Left ventricle myocardium superior (tissue), 1 donor: ENCODE measurements at regions not wholly inside any gene's neighbourhood (a gene's known extent, or its start where the extent isn't known, plus 50 kb on each side); places are given as distances from the start of the nearest gene placed in this dataset.
"Not testable (repeated sequence)": the region's sequence is repeated elsewhere in the genome, so short reads cannot be mapped to it uniquely, and the experiment has no call there.

ENCODE experiments used
- ATAC-seq: fragments of 200-7000 bp; cut with Tn5 transposase; one replicate; pipeline ENCODE4 v1.9.1; 2020; ENCODE audit warnings: mild to moderate bottlenecking, moderate library complexity
- DNase-seq: peaks from one replicate; pipeline ENCODE4 v3.0.0-alpha.2; 2020
- intact Hi-C: fragments of 100-400 bp; cut with micrococcal nuclease; formaldehyde crosslinking; loops from one replicate; pipeline ENCODE4 v1.11.0; 2022
- donor health status: DM: no; HTN: yes; CAD: no; lungs with severe emphysema.

DNA sequence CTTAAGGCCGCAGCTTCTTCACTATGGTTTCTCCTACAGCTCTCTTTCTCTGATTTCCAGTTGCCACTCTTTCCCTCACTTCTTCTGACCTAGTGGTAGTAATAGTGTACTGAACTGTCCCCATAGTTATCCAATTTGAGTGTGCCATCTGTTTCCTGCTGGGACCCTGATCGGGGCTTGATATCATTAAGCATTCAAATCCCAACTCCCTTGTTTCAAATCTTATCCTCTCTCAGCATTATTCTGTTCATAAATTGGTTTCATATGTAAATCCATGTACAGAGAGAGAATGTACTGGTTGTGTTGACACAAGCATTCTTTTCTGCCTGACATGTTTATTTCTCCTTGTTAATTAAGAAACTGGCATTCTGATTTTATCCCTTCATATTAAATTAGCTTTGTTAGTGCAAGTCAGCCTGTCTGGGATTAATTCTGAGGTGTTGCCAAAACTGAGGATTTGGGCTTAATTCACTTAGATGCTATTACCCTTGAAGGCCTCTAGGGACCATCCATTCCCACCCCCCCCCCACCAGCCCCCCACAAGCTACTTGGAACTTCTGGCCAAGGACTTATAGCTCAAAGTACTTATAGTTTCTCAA lies 84.6 kb upstream of the PROKR2 start:
- DNase-seq (no peak), ATAC-seq (no peak)
- intact Hi-C loops: no loop called here

DNA sequence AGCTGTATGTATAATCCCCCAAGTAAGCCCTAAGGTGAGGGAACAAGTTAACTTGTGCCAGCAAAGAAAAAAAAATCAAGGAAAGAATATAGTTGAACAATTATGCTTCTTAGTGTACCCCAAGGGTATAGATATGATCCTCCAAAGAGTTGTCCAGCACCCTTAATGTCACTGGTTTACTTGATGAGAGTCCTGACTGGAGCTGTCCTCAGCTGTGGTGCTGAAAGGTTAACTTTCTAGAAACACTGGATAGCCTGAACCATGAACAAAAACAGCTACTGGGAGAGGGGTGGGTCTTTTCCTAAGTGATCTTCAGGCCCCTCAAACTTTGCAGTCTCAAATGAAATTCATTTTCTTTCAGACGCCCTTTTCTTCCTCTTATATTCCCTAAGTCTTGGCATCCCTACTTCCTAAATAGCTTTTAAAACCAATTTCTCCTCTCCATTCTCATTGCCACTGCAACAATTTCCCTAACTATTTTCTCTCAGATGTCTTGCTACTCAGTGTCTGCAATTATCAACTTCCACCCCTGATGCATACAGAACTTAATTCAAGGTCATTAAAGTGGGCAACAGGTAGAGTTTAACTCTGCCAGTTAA lies 83.5 kb upstream of the PROKR2 start:
- DNase-seq (no peak), ATAC-seq (no peak)
- intact Hi-C loops: no loop called here

DNA sequence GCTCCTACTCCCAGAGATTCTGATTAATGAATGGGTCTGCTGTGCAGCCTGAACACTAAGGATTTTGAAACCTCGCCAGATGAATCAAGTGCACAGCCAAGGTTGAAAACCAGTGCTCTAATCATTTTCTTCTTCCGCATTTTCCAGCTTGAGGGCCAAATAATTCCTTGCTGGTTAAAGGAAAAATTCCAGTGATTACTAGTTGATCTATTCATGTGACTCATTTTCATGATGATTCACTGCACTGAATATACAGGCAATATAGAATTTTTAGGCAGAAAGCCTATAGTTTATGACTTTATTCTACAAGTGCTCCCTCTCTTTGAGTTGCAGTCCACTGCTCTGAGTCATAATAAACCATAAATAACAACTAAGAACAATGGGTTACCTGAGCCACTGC lies 80.6 kb upstream of the PROKR2 start:
- ATAC-seq (no peak), DNase-seq (no peak)
- intact Hi-C loops: no loop called here

DNA sequence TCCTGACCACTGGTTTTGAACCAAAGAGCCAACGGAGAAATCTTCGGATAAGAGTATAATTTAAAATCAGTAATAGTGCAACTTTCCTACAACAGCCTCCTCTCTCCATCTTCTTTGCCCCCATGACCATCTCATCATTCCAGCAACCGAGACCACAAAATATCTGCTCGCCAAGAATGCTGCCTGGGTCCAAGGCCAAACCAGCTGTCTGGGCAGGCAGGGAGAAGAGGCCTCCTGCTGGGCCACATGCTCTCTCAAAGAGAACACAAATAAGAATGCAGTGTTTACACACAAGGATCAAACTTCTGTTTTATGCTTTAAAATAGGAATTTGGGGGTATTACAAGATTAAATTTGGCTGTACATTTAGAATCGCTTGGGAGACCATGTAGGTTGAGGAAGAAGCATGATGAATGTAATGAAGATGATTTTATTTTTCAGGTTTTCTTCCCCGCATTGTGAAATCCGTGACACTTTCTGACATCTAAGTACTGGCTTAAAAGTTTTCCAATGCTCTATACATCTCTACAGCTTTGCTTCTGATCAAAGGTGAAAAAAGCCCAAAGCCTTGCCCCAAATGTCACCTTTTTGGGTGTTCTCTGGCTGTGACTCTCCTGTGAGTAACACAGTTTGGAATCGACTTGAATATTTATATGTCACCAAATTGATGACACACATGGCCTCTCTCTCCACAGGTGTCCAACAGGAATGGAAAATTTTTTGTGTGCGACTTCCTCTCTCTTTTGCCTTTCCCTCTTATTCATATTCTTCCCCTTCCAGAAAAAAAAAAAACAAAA lies 79.4 kb upstream of the PROKR2 start:
- DNase-seq (no peak), ATAC-seq (no peak)
- intact Hi-C loops: no loop called here

DNA sequence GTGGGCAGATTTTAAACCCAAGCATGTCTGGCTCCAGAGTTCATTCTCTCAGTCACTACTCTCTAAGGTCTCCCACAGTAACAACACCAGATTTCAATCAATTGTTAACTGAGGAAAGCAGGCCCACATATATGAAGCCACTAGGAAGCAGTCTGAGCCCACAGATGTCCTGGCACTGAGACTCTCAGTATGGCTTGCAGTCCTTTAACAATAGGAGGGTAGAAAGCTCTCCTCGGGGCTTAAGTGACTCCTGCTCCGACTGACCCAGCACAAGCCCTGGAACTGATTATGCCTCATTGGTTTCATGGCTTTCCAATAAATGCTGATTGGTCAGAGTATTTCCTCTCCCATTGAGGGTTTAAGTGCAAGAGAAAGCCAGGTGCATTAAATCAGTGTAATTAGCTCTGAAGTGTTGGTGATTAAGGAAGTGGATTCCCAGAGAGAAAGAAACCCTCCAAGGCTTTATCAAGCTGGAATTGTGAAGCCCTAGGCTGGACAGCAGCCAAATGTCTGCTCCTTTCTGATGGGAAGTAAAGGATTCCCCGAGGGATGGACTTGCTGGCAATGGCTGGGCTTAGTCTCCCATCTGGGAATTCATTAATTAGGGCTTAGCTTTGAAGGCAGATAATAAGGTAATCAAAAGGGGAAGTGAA lies 76.6 kb upstream of the PROKR2 start:
- intact Hi-C loops: no loop called here
- DNase-seq (no peak), ATAC-seq (no peak)

DNA sequence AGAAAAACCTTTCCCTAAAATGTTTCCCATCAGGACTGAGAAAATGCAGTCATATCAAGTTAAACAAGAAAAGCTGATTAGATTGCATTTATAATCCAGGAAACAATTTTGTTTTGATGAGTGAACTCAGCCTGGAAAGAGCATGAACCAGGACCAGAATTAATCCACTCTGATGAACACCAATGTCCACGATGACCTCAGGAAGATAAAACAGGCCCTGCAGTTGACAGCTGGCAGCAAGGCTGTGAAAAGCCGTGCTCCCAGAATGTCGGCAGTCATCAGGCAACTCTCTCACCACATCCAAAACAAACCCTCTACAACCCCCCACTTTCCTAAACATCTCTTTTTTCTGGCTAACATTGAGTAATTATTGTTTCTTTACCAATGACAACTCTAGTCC lies 74.0 kb upstream of the PROKR2 start:
- DNase-seq: no peak
- ATAC-seq: no peak
- intact Hi-C loops: no loop called here

DNA sequence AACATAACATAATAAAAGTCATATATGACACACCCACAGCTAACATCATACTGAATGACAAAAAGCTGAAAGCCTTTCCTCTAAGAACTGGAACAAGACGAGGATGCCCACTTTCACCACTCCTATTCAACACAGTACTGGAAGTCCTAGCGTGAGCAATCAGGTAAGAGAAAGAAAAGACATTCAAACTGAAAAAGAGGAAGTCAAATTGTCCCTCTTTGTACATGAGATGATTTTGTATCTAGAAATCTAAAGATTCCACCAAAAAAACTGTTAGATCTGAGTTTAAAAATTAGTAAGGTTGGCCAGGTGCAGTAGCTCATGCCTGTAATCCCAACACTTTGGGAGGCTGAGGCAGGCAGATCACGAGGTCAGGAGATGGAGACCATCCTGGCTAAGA lies 70.1 kb upstream of the PROKR2 start:
- intact Hi-C loops, DNase-seq, ATAC-seq: not testable (repeated sequence)

DNA sequence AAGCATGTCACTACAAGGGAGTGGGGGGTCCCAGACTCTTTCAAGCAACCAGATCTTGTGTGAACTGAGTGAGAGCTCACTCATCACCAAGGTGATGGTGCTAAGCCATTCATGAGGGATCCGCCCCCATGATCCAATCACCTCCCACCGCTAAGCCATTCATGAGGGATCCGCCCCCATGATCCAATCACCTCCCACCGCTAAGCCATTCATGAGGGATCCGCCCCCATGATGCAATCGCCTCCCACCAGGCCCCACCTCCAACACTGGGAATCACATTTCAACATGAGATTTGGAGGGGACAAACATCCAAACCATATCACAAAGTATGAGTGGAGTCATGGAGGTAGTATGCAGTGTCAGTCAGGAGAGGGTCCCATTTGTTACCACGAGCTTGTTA lies 64.8 kb upstream of the PROKR2 start:
- ATAC-seq, DNase-seq, intact Hi-C loops: not testable (repeated sequence)

DNA sequence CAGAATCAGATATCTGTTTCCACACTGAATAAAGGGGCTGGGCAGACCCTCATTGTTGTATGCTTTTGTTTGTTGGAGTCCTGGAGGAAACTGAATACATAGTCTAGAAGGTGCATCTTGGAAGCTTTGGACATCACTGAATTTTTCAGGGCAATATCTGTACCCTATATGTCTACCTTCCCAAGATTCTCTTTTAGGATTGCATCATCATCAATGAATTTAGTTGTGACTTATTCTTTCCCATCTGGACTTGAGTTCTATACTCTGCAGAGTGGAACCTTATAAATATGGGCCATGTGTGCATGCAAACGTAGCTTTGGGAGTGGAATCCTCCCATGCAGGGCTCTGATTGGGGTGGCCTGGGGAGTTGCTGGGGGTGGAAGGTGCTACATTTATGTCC lies 60.7 kb upstream of the PROKR2 start:
- intact Hi-C loops: no loop called here
- DNase-seq: no peak
- ATAC-seq: no peak

DNA sequence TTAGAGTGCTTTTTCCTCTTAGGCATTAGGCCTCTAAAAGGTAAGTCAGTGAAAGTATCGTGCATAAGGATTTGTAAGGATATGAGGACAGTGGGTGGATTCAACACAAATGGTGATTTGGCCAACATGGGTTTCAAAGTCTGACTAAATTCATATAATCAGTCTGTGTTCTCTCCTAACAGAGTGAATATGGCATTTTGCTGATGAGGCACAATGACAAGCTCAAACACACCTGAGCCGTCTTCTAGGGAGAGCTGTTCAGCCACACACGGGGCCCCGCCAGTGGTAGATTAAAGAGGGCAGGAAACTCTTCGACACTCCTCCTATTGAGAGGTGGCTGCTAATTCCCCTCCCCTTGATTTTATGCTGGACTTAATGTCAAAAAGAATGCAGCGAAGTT lies 59.5 kb upstream of the PROKR2 start:
- no peak for DNase-seq
- no peak for ATAC-seq
- intact Hi-C loops: no loop called here

DNA sequence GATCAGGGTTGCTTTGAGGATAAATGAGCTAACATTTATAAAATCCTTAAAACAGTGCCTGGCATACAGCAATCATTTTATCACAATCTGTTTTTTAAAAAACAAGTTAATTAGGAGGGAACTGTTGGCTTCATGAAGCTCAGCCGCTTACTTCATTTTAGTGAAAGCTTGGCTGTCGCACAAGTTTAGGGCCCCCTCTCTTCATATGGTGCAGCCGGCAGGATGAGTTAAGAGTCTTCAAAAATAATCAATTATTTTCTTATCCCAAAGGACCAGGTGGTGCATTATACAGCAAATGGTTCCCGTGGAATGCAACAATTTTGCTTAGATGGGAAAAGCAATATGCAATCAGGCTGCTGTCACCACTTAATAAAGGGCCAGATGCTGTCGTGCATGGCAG lies 57.4 kb upstream of the PROKR2 start:
- no peak for DNase-seq
- ATAC-seq: no peak
- intact Hi-C loops: no loop called here

DNA sequence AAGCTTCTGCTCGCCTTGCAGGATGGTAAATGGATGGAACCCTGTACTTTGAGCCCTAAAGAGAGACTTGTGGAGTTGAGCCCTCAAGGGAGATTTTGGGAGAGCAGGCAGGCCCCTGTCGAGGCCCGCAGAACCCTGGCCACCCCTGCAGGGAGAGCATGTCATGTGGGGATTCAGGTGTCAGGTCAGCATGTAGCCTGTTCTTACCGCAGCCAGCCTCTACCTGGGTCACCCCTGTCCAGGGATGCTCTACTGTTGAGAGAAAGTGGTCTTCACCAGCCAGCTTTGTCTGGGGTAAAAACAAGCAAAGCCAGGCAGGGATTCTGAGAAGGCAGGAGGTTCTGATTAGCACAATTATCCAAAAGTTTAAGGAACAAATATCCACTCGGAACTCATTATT lies 55.6 kb upstream of the PROKR2 start:
- DNase-seq (no peak), ATAC-seq (no peak)
- intact Hi-C loops: no loop called here

DNA sequence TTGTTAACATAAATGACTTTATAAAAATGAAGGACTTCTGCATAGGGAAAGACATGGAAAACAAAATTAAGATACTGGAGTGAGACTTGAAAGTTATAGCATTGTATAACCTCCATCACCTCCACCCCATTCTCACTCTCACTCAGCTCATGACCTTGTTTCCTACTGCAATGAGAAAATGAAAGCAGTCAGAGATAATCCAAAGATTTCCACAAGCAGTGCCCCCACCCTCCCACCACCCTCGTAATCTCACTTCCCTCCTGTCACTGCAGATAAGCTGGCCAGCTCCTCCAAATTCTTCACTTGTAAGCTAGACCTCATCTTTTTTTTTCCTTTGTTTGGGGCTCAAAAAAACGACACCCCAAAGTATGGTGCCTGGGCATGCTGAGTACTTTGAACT lies 52.9 kb upstream of the PROKR2 start:
- ATAC-seq (no peak), DNase-seq (no peak)
- intact Hi-C loops: no loop called here
